Anterior cingulate cortex (tissue), 58 donors: ENCODE measurements at regions not wholly inside any gene's neighbourhood (a gene's known extent, or its start where the extent isn't known, plus 50 kb on each side); places are given as distances from the start of the nearest gene placed in this dataset.

Source experiments
- DNase-seq, 58 donors: peaks; one replicate each; lab custom pipeline; 2025; lab: John Stamatoyannopoulos, UW

- DNase-seq: no peak
Measured at GRCh38 chr2:239522740-239523119, 121.9 kb upstream of the HDAC4 start.

- no peak for DNase-seq
Measured at GRCh38 chr2:239522002-239522739, 121.4 kb upstream of the HDAC4 start.

GRCh38 chr2:239521518-239521815 is 120.6 kb upstream of the HDAC4 start:
- no peak for DNase-seq

GRCh38 chr2:239520811-239521517 is 120.1 kb upstream of the HDAC4 start:
- DNase-seq: no peak

- no peak for DNase-seq
Measured at GRCh38 chr2:239519921-239520585, 119.2 kb upstream of the HDAC4 start.

GRCh38 chr2:239519089-239519920 is 118.5 kb upstream of the HDAC4 start:
- DNase-seq: peak in 2 of 58 donors; percentile 21 to 35

- no peak for DNase-seq
Measured at GRCh38 chr2:239518286-239519088, 117.7 kb upstream of the HDAC4 start.

GRCh38 chr2:239517686-239518085 is 116.9 kb upstream of the HDAC4 start:
- no peak for DNase-seq

GRCh38 chr2:239516954-239517305 is 116.1 kb upstream of the HDAC4 start:
- no peak for DNase-seq

- DNase-seq: no peak
Measured at GRCh38 chr2:239516286-239516953, 115.6 kb upstream of the HDAC4 start.

- DNase-seq: no peak
Measured at GRCh38 chr2:239514754-239515530, 114.1 kb upstream of the HDAC4 start.

- DNase-seq: no peak
Measured at GRCh38 chr2:239512054-239512453, 111.2 kb upstream of the HDAC4 start.

GRCh38 chr2:239509373-239510143 is 108.7 kb upstream of the HDAC4 start:
- DNase-seq: no peak

GRCh38 chr2:239508261-239508660 is 107.4 kb upstream of the HDAC4 start:
- DNase-seq: no peak

GRCh38 chr2:239507576-239508258 is 106.9 kb upstream of the HDAC4 start:
- DNase-seq: no peak

- no peak for DNase-seq
Measured at GRCh38 chr2:239506961-239507360, 106.1 kb upstream of the HDAC4 start.

GRCh38 chr2:239506101-239506857 is 105.5 kb upstream of the HDAC4 start:
- DNase-seq: no peak
